SU-DHL-6 (cell line): ENCODE measurements at regions not wholly inside any gene's neighbourhood (a gene's known extent, or its start where the extent isn't known, plus 50 kb on each side); places are given as distances from the start of the nearest gene placed in this dataset.

Experiments
- H2AFZ ChIP-seq: fragments of 200-600 bp; sonication (generic); 2 replicates; pipeline ENCODE4 v1.6.1; 2014; ENCODE audit warnings: low read depth, mild to moderate bottlenecking, moderate library complexity, mixed read lengths, antibody characterized with exemption, low read length; ENCODE audit not compliant: severe bottlenecking
- H3F3A ChIP-seq: fragments of 200-600 bp; shearing (Covaris generic); 2 replicates; pipeline ENCODE4 v1.6.0; 2016; ENCODE audit warnings: antibody characterized with exemption, mild to moderate bottlenecking; ENCODE audit not compliant: insufficient read depth
- H3K27ac ChIP-seq: fragments of 200-600 bp; sonication (generic); 2 replicates; pipeline ENCODE4 v1.5.1; 2016; ENCODE audit warnings: low read depth, mild to moderate bottlenecking, low read length, moderate library complexity, mixed read lengths
- H3K27me3 ChIP-seq: fragments of 200-600 bp; sonication (generic), shearing (Covaris generic); 2 replicates; pipeline ENCODE4 v1.6.0; 2014; ENCODE audit warnings: mild to moderate bottlenecking, low read length
- H3K36me3 ChIP-seq: fragments of 200-600 bp; sonication (generic); 2 replicates; pipeline ENCODE4 v1.6.1; 2014; ENCODE audit warnings: mild to moderate bottlenecking, low read length, mixed read lengths
- H3K4me2 ChIP-seq: fragments of 300-600, 200-600 bp; shearing (Covaris generic), sonication (generic); 2 replicates; pipeline ENCODE4 v1.6.0; 2014; ENCODE audit warnings: low read length, low read depth, mild to moderate bottlenecking; ENCODE audit not compliant: poor library complexity, severe bottlenecking
- H3K4me3 ChIP-seq: fragments of 200-600 bp; sonication (generic); 2 replicates; pipeline ENCODE4 v1.5.1; 2014; ENCODE audit warnings: antibody characterized with exemption, low read length, mild to moderate bottlenecking, mixed read lengths; ENCODE audit not compliant: insufficient read depth, poor library complexity, severe bottlenecking
- H3K79me2 ChIP-seq: fragments of 200-600 bp; sonication (generic); 2 replicates; pipeline ENCODE4 v1.6.1; 2014; ENCODE audit warnings: mild to moderate bottlenecking, low read length, moderate library complexity; ENCODE audit not compliant: insufficient read depth
- H3K9ac ChIP-seq: fragments of 200-600 bp; sonication (generic); 2 replicates; pipeline ENCODE4 v1.7.0; 2014; ENCODE audit warnings: mild to moderate bottlenecking, low read length
- H3K9me2 ChIP-seq: fragments of 200-600 bp; sonication (generic); replicated peaks from 2 replicates; pipeline ENCODE4 v1.6.1; 2014; ENCODE audit warnings: low read length; ENCODE audit not compliant: insufficient read depth
- H3K9me3 ChIP-seq: fragments of 200-600 bp; sonication (generic); 2 replicates; pipeline ENCODE4 v1.6.1; 2014; ENCODE audit warnings: low read length, mixed read lengths; ENCODE audit not compliant: insufficient read depth
- H4K20me1 ChIP-seq: fragments of 200-600 bp; sonication (generic); 2 replicates; pipeline ENCODE4 v1.6.1; 2014; ENCODE audit warnings: low read depth, mild to moderate bottlenecking, antibody characterized with exemption, low read length, moderate library complexity, mixed read lengths
- EZH2phosphoT487 ChIP-seq: fragments of 200-600 bp; sonication (generic), shearing (Covaris generic); conservative IDR thresholded peaks from 2 replicates; pipeline ENCODE4 v1.6.1; 2018; ENCODE audit warnings: mild to moderate bottlenecking, antibody characterized with exemption, low read length, moderate library complexity, mixed read lengths
- TF ChIP-seq, protein P1 (sequence below): fragments of 200-600 bp; sonication (generic); IDR thresholded peaks from one replicate; pipeline ENCODE4 v1.5.1; 2017; ENCODE audit warnings: antibody characterized with exemption, mild to moderate bottlenecking, low read length, moderate library complexity; ENCODE audit not compliant: insufficient read depth, poor library complexity, severe bottlenecking

DNA sequence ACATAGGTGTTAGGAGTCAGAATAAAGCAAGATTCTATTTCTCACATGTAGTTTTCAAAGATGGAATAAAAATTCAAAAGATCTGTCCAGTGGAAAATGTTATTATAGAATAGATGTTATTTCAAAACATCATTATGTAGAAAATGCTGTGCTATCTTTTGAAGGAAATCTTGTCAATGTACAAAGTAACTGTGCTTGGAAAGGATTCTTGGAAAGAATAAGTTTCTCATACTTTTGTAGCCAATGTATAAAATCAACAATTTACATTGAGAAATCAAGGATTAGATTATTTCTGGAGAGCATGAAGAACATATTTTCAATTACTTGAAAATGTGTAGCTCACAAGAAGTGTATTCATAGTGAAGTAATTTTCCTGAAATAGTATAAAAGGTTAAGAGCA, 532.5 kb upstream of the MGAT4C start:
- no peaks in the 10 kb centered on the region for H3K36me3 ChIP-seq
- no peaks in the 10 kb centered on the region for H3F3A ChIP-seq
- no peak overlapping the region for H3K27ac ChIP-seq
- H3K9me2 ChIP-seq, result no peaks in the 10 kb centered on the region; the same call in 1 of the 2 replicates
- no peaks in the 10 kb centered on the region for H3K27me3 ChIP-seq
- TF ChIP-seq, protein P1, sequence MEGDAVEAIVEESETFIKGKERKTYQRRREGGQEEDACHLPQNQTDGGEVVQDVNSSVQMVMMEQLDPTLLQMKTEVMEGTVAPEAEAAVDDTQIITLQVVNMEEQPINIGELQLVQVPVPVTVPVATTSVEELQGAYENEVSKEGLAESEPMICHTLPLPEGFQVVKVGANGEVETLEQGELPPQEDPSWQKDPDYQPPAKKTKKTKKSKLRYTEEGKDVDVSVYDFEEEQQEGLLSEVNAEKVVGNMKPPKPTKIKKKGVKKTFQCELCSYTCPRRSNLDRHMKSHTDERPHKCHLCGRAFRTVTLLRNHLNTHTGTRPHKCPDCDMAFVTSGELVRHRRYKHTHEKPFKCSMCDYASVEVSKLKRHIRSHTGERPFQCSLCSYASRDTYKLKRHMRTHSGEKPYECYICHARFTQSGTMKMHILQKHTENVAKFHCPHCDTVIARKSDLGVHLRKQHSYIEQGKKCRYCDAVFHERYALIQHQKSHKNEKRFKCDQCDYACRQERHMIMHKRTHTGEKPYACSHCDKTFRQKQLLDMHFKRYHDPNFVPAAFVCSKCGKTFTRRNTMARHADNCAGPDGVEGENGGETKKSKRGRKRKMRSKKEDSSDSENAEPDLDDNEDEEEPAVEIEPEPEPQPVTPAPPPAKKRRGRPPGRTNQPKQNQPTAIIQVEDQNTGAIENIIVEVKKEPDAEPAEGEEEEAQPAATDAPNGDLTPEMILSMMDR, result no peak
- no peak for TF ChIP-seq EZH2phosphoT487
- H3K79me2 ChIP-seq, result no peaks in the 10 kb centered on the region
- no peaks in the 10 kb centered on the region for H4K20me1 ChIP-seq
- H3K4me3 ChIP-seq, result no peak overlapping the region
- no peak overlapping the region for H2AFZ ChIP-seq
- H3K4me2 ChIP-seq, result no peak overlapping the region
- H3K9ac ChIP-seq, result no peak overlapping the region
- no peaks in the 10 kb centered on the region for H3K9me3 ChIP-seq

DNA sequence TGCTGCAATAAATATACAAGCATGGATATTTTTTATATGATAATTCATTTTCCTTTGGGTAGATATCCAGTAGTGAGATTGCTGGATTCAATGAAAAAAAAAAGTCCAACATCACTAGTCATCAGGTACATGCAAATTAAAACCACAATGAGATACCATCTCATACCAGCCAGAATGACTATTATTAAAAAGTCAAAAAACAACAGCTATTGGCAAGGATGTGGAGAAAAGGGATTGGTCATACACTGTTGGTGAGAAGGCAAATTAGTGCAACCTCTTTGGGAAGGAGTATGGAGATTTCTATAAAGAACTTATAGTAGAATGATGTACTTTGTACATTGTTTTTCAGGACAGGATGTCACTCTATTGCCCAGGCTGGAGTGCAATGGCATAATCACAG, 531.2 kb upstream of the MGAT4C start:
- Histone ChIP-seq H3K36me3 (no peaks in the 10 kb centered on the region), H3K27ac (no peak overlapping the region), H3K4me3 (no peak overlapping the region), H2AFZ (no peak overlapping the region), H3F3A (no peaks in the 10 kb centered on the region), H3K9ac (no peak overlapping the region), H3K9me3 (no peaks in the 10 kb centered on the region), H4K20me1 (no peaks in the 10 kb centered on the region), H3K27me3 (no peaks in the 10 kb centered on the region), H3K9me2 (no peaks in the 10 kb centered on the region; the same call in 1 of the 2 replicates), H3K79me2 (no peaks in the 10 kb centered on the region), H3K4me2 (no peak overlapping the region)
- no peak for TF ChIP-seq EZH2phosphoT487
- TF ChIP-seq, protein P1, result no peak

DNA sequence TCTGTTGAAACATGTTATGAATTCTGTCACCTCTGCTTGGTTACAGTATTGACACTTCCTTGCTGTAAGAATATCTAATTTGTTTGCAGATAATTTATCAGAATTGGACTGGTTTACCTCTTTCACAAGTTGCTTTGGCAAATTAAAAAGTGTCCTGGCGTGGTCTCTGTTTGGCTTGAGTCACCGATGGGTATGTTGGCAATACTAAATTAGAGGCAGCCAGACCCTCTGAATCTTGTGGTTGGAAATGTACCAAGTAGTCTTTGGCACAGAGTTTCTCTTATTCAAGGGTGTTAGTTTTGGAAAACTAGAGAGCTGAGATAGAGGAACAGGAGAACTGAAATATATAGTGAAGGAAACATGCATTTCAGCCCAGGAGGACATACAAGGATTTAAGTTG, 521.1 kb upstream of the MGAT4C start:
- Histone ChIP-seq H3K79me2 (no peaks in the 10 kb centered on the region), H4K20me1 (no peaks in the 10 kb centered on the region), H3K9me3 (no peaks in the 10 kb centered on the region), H2AFZ (no peak overlapping the region), H3K36me3 (no peaks in the 10 kb centered on the region), H3K9ac (no peak overlapping the region), H3K27ac (no peak overlapping the region), H3F3A (no peaks in the 10 kb centered on the region), H3K9me2 (no peaks in the 10 kb centered on the region), H3K27me3 (no peaks in the 10 kb centered on the region), H3K4me2 (no peak overlapping the region), H3K4me3 (no peak overlapping the region)
- TF ChIP-seq, protein P1, result no peak
- TF ChIP-seq EZH2phosphoT487, result no peak

DNA sequence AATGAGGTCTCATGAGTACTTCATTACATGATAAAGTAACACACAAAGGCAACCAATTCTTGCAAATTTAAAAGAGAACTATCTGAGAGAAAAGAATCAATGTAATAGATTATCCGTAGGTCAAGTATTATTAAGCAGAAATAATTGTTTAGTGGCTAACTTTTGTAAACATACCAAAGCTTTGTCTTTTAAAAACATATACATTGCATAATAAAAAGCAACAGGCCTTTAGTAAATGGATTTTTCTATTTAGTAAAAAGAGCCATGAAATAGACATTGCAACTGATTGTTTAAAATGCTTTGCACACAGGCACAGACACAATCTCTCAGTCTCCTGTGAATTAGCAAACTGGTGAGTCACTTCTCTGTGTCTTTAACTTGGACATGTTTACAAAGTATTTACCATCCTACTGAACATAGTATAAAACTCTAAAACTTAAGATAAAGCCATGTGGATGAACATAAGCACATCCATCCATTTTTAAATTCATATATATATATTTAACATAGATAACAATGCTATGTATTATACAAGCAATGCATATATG, 518.7 kb upstream of the MGAT4C start:
- Histone ChIP-seq H3K27ac (no peak overlapping the region), H3K9ac (no peak overlapping the region), H3K9me2 (no peaks in the 10 kb centered on the region), H3K4me3 (no peak overlapping the region), H3F3A (no peaks in the 10 kb centered on the region), H3K27me3 (no peaks in the 10 kb centered on the region), H3K36me3 (no peaks in the 10 kb centered on the region), H3K9me3 (no peaks in the 10 kb centered on the region), H3K4me2 (no peak overlapping the region), H4K20me1 (no peaks in the 10 kb centered on the region), H2AFZ (no peak overlapping the region), H3K79me2 (no peaks in the 10 kb centered on the region)
- TF ChIP-seq EZH2phosphoT487, result no peak
- TF ChIP-seq, protein P1, result no peak
